WTC11 (cell line): ENCODE measurements at regions not wholly inside any gene's neighbourhood (a gene's known extent, or its start where the extent isn't known, plus 50 kb on each side); places are given as distances from the start of the nearest gene placed in this dataset.

Experiments used
- ATAC-seq: fragments of 200-7000 bp; cut with Tn5 transposase; 2 replicates; pipeline ENCODE4 v1.10.0; 2021; ENCODE audit warnings: mild to moderate bottlenecking, moderate library complexity
- CTCF ChIA-PET: fragments of 300-600 bp; sonication (Branson Sonifier 250); formaldehyde crosslinking; loops from one replicate; lab custom pipeline; 2021; ENCODE audit warnings: antibody characterized with exemption; lab: Charles Lee
- POLR2A ChIA-PET: fragments of 350-600 bp; sonication (Branson Sonifier 250); formaldehyde crosslinking; loops from one replicate; lab custom pipeline; 2021; ENCODE audit warnings: antibody characterized with exemption; lab: Charles Lee
- DNase-seq: peaks from one replicate; pipeline ENCODE4 v3.0.0; 2021; ENCODE audit warnings: low spot score
- H3K27ac Mint-ChIP-seq: 2 replicates; pipeline ENCODE4 v1.8.0; 2021; ENCODE audit warnings: mixed read lengths
- H3K27me3 Mint-ChIP-seq: 2 replicates; pipeline ENCODE4 v1.8.0; 2021; ENCODE audit warnings: low read depth, mild to moderate bottlenecking, moderate library complexity, mixed read lengths
- H3K36me3 Mint-ChIP-seq: 2 replicates; pipeline ENCODE4 v1.8.0; 2021; ENCODE audit warnings: mixed read lengths
- H3K4me1 Mint-ChIP-seq: 2 replicates; pipeline ENCODE4 v1.8.0; 2022; ENCODE audit warnings: mixed read lengths
- H3K4me3 Mint-ChIP-seq: 2 replicates; pipeline ENCODE4 v1.8.0; 2021; ENCODE audit warnings: mild to moderate bottlenecking, moderate library complexity, mixed read lengths
- H3K9me3 Mint-ChIP-seq: 2 replicates; pipeline ENCODE4 v1.8.0; 2021; ENCODE audit warnings: mixed read lengths
- ATF2 ChIP-seq: sonication (generic); formaldehyde crosslinking; IDR thresholded peaks from 2 replicates; pipeline ENCODE4 v1.8.1; 2022; ENCODE audit warnings: low read depth, missing genetic modification reagents, borderline replicate concordance
- ERG ChIP-seq: fragments of 250-450 bp; sonication (Bioruptor Pico); IDR thresholded peaks from 2 replicates; pipeline ENCODE4 v1.8.0; 2021; ENCODE audit warnings: mild to moderate bottlenecking
- ETV6 ChIP-seq: sonication (generic); formaldehyde crosslinking; IDR thresholded peaks from 2 replicates; pipeline ENCODE4 v1.8.1; 2022; ENCODE audit warnings: mild to moderate bottlenecking, missing genetic modification reagents
- FOXP1 ChIP-seq: sonication (generic); formaldehyde crosslinking; IDR thresholded peaks from 2 replicates; pipeline ENCODE4 v1.8.0; 2022; ENCODE audit warnings: missing genetic modification reagents, mild to moderate bottlenecking, moderate library complexity, borderline replicate concordance
- IRF1 ChIP-seq: sonication (generic); formaldehyde crosslinking; IDR thresholded peaks from 2 replicates; pipeline ENCODE4 v1.8.0; 2023; ENCODE audit warnings: missing genetic modification reagents
- IRF2 ChIP-seq: sonication (generic); formaldehyde crosslinking; IDR thresholded peaks from 2 replicates; pipeline ENCODE4 v1.8.0; 2022; ENCODE audit warnings: low read depth, missing genetic modification reagents, borderline replicate concordance
- JUN ChIP-seq: sonication (generic); formaldehyde crosslinking; IDR thresholded peaks from 2 replicates; pipeline ENCODE4 v1.8.0; 2023; ENCODE audit warnings: mild to moderate bottlenecking, missing genetic modification reagents
- NFATC4 ChIP-seq: fragments of 250-450 bp; sonication (Bioruptor Pico); IDR thresholded peaks from 2 replicates; pipeline ENCODE4 v1.9.0; 2021; ENCODE audit warnings: mild to moderate bottlenecking
- NFYB ChIP-seq: sonication (generic); formaldehyde crosslinking; conservative IDR thresholded peaks from 2 replicates; pipeline ENCODE4 v1.8.0; 2022; ENCODE audit warnings: low read depth, missing genetic modification reagents
- NR1H2 ChIP-seq: sonication (generic); formaldehyde crosslinking; IDR thresholded peaks from 2 replicates; pipeline ENCODE4 v1.9.0; 2021; ENCODE audit warnings: mild to moderate bottlenecking, moderate library complexity, missing genetic modification reagents
- NR3C1 ChIP-seq: sonication (generic); formaldehyde crosslinking; conservative IDR thresholded peaks from 2 replicates; pipeline ENCODE4 v1.8.1; 2023; ENCODE audit warnings: low read depth, mild to moderate bottlenecking, missing genetic modification reagents
- PRRX2 ChIP-seq: fragments of 250-450 bp; sonication (Bioruptor Pico); IDR thresholded peaks from 2 replicates; pipeline ENCODE4 v1.8.0; 2021; ENCODE audit warnings: mild to moderate bottlenecking
- RELA ChIP-seq: sonication (generic); formaldehyde crosslinking; IDR thresholded peaks from 2 replicates; pipeline ENCODE4 v1.8.1; 2022; ENCODE audit warnings: missing genetic modification reagents, mild to moderate bottlenecking, borderline replicate concordance
- TCF7 ChIP-seq: sonication (generic); formaldehyde crosslinking; IDR thresholded peaks from 2 replicates; pipeline ENCODE4 v1.8.0; 2022; ENCODE audit warnings: mild to moderate bottlenecking, low read depth, missing genetic modification reagents, moderate library complexity
- TP53 ChIP-seq: sonication (generic); formaldehyde crosslinking; IDR thresholded peaks from 2 replicates; pipeline ENCODE4 v1.8.1; 2023; ENCODE audit warnings: mild to moderate bottlenecking, missing genetic modification reagents
- ZNF219 ChIP-seq: sonication (generic); formaldehyde crosslinking; IDR thresholded peaks from 2 replicates; pipeline ENCODE4 v1.8.0; 2023; ENCODE audit warnings: missing genetic modification reagents, mild to moderate bottlenecking, borderline replicate concordance
- TF ChIP-seq, protein P1 (sequence below): sonication (generic); formaldehyde crosslinking; IDR thresholded peaks from 2 replicates; pipeline ENCODE4 v1.8.1; 2023; ENCODE audit warnings: mild to moderate bottlenecking, moderate library complexity, missing genetic modification reagents
- TF ChIP-seq, protein P2 (sequence below): sonication (generic); formaldehyde crosslinking; IDR thresholded peaks from 2 replicates; pipeline ENCODE4 v1.8.1; 2023; ENCODE audit warnings: mild to moderate bottlenecking, missing genetic modification reagents, moderate library complexity
- TF ChIP-seq, protein P3 (sequence below): sonication (generic); formaldehyde crosslinking; conservative IDR thresholded peaks from 2 replicates; pipeline ENCODE4 v1.8.1; 2022; ENCODE audit warnings: mild to moderate bottlenecking, missing genetic modification reagents
- TF ChIP-seq, protein P4 (sequence below): sonication (generic); formaldehyde crosslinking; IDR thresholded peaks from 2 replicates; pipeline ENCODE4 v1.8.1; 2023; ENCODE audit warnings: mild to moderate bottlenecking, missing genetic modification reagents

- TF ChIP-seq, protein P1, sequence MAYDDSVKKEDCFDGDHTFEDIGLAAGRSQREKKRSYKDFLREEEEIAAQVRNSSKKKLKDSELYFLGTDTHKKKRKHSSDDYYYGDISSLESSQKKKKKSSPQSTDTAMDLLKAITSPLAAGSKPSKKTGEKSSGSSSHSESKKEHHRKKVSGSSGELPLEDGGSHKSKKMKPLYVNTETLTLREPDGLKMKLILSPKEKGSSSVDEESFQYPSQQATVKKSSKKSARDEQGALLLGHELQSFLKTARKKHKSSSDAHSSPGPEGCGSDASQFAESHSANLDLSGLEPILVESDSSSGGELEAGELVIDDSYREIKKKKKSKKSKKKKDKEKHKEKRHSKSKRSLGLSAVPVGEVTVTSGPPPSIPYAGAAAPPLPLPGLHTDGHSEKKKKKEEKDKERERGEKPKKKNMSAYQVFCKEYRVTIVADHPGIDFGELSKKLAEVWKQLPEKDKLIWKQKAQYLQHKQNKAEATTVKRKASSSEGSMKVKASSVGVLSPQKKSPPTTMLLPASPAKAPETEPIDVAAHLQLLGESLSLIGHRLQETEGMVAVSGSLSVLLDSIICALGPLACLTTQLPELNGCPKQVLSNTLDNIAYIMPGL: no peak
- TF ChIP-seq TP53 (no peak), JUN (CRISPR knock-in tag) (no peak), NFYB (CRISPR knock-in tag) (no peak)
- TF ChIP-seq, protein P2, sequence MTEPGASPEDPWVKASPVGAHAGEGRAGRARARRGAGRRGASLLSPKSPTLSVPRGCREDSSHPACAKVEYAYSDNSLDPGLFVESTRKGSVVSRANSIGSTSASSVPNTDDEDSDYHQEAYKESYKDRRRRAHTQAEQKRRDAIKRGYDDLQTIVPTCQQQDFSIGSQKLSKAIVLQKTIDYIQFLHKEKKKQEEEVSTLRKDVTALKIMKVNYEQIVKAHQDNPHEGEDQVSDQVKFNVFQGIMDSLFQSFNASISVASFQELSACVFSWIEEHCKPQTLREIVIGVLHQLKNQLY: no peak
Observed at GRCh38 chr2:120556911-120557310, 178.8 kb upstream of the GLI2 start (continued).

GRCh38 chr2:120558847-120559246 lies 176.8 kb upstream of the GLI2 start:
- CTCF ChIA-PET: interaction anchor here (1.1 to 1.5 kb wide), 2 partner anchors 28 to 38 kb away, joined by 3 read pairs; no protein-coding TSS in a partner anchor
- H3K36me3 Mint-ChIP-seq: no peaks in the 10 kb centered on the region
- DNase-seq: no peak
- no peak for ATAC-seq
- POLR2A ChIA-PET: no interaction called here
- TF ChIP-seq IRF1 (CRISPR knock-in tag): no peak
- no peak for TF ChIP-seq NR3C1 (CRISPR knock-in tag)
- no peak for TF ChIP-seq RELA (CRISPR knock-in tag)
- TF ChIP-seq, protein P3, sequence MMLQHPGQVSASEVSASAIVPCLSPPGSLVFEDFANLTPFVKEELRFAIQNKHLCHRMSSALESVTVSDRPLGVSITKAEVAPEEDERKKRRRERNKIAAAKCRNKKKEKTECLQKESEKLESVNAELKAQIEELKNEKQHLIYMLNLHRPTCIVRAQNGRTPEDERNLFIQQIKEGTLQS: no peak
- no peak for TF ChIP-seq ZNF219 (CRISPR knock-in tag)
- TF ChIP-seq ERG (CRISPR knock-in tag): no peak
- TF ChIP-seq IRF2: no peak
- TF ChIP-seq NFATC4 (CRISPR knock-in tag): no peak
- TF ChIP-seq FOXP1 (CRISPR knock-in tag): no peak
- TF ChIP-seq PRRX2: no peak
- no peak for TF ChIP-seq JUN (CRISPR knock-in tag)
- TF ChIP-seq, protein P4, sequence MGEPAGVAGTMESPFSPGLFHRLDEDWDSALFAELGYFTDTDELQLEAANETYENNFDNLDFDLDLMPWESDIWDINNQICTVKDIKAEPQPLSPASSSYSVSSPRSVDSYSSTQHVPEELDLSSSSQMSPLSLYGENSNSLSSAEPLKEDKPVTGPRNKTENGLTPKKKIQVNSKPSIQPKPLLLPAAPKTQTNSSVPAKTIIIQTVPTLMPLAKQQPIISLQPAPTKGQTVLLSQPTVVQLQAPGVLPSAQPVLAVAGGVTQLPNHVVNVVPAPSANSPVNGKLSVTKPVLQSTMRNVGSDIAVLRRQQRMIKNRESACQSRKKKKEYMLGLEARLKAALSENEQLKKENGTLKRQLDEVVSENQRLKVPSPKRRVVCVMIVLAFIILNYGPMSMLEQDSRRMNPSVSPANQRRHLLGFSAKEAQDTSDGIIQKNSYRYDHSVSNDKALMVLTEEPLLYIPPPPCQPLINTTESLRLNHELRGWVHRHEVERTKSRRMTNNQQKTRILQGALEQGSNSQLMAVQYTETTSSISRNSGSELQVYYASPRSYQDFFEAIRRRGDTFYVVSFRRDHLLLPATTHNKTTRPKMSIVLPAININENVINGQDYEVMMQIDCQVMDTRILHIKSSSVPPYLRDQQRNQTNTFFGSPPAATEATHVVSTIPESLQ: no peak
- H3K4me3 Mint-ChIP-seq: no peak overlapping the region
- H3K4me1 Mint-ChIP-seq: 0 out of 2 replicates have a peak, but pooled peaks cover 2% of the 10 kb centered on the region
- H3K9me3 Mint-ChIP-seq: no peaks in the 10 kb centered on the region
- peaks cover 24% of the 10 kb centered on the region for H3K27me3 Mint-ChIP-seq
- no peak overlapping the region for H3K27ac Mint-ChIP-seq

GRCh38 chr2:120559401-120559800 lies 176.3 kb upstream of the GLI2 start:
- Mint-ChIP-seq H3K9me3 (no peaks in the 10 kb centered on the region), H3K27ac (no peak overlapping the region), H3K4me3 (no peak overlapping the region), H3K4me1 (peaks cover 4% of the 10 kb centered on the region), H3K36me3 (no peaks in the 10 kb centered on the region), H3K27me3 (peaks cover 20% of the 10 kb centered on the region)
- ATAC-seq (no peak), DNase-seq (no peak)
- ChIA-PET POLR2A (no interaction called here), CTCF (interaction anchor here (1.1 kb wide), 1 partner anchor 27 kb away, joined by 3 read pairs; no protein-coding TSS in a partner anchor)
- TF ChIP-seq ERG (CRISPR knock-in tag) (no peak), ETV6 (no peak), NR1H2 (CRISPR knock-in tag) (no peak), ZNF219 (CRISPR knock-in tag) (no peak), ATF2 (CRISPR knock-in tag) (no peak), TCF7 (CRISPR knock-in tag) (no peak)
